GM12864 (cell line): ENCODE measurements at regions not wholly inside any gene's neighbourhood (a gene's known extent, or its start where the extent isn't known, plus 50 kb on each side); places are given as distances from the start of the nearest gene placed in this dataset.

ENCODE experiments used
- DNase-seq: peaks from one replicate; pipeline ENCODE4 v3.0.0-alpha.2; 2011; ENCODE audit warnings: low read depth
- H3K4me3 ChIP-seq: 2 replicates; pipeline ENCODE4 v1.5.1; 2011; ENCODE audit warnings: mild to moderate bottlenecking, low read depth, low read length, control low read depth
- CTCF ChIP-seq: IDR thresholded peaks from 2 replicates; pipeline ENCODE4 v1.5.1; 2011; ENCODE audit warnings: low read depth, mild to moderate bottlenecking, moderate library complexity, low read length, control low read depth, inconsistent platforms; ENCODE audit errors: missing control alignments

- no peak overlapping the region for H3K4me3 ChIP-seq
- DNase-seq, result no peak
- no peak for TF ChIP-seq CTCF
These were observed 68.4 kb downstream of the HDGFL1 start for GRCh38 chr6:22637782-22638181.

GRCh38 chr6:22638320-22638719 is 69.0 kb downstream of the HDGFL1 start:
- no peak for DNase-seq
- H3K4me3 ChIP-seq, result no peak overlapping the region
- TF ChIP-seq CTCF, result no peak

- no peak for DNase-seq
- no peak for TF ChIP-seq CTCF
- H3K4me3 ChIP-seq, result no peak overlapping the region
These were observed 72.9 kb downstream of the HDGFL1 start for GRCh38 chr6:22642254-22642653.

- no peak for TF ChIP-seq CTCF
- DNase-seq, result no peak
- H3K4me3 ChIP-seq, result no peak overlapping the region
These were observed 74.4 kb downstream of the HDGFL1 start for GRCh38 chr6:22643780-22644179.

GRCh38 chr6:22647719-22648118 is 78.4 kb downstream of the HDGFL1 start:
- no peak for DNase-seq
- TF ChIP-seq CTCF, result no peak
- no peak overlapping the region for H3K4me3 ChIP-seq

- no peak for TF ChIP-seq CTCF
- no peak for DNase-seq
- H3K4me3 ChIP-seq, result no peak overlapping the region
These were observed 82.4 kb downstream of the HDGFL1 start for GRCh38 chr6:22651731-22652130.

- no peak for DNase-seq
- no peak overlapping the region for H3K4me3 ChIP-seq
- TF ChIP-seq CTCF, result no peak
These were observed 84.7 kb downstream of the HDGFL1 start for GRCh38 chr6:22653980-22654610.
